ENCODE measurements at regions not wholly inside any gene's neighbourhood (a gene's known extent, or its start where the extent isn't known, plus 50 kb on each side); places are given as distances from the start of the nearest gene placed in this dataset.
"Not testable (repeated sequence)": the region's sequence is repeated elsewhere in the genome, so short reads cannot be mapped to it uniquely, and the experiment has no call there.

- intact Hi-C loops (cut with DNase I) = no loop called here
- no peak for DNase-seq (ENCODE audit: missing footprints)
- no peak for ATAC-seq
Observed at GRCh38 chr6:115060581-115060980, 717.8 kb upstream of the HS3ST5 start.

DNA sequence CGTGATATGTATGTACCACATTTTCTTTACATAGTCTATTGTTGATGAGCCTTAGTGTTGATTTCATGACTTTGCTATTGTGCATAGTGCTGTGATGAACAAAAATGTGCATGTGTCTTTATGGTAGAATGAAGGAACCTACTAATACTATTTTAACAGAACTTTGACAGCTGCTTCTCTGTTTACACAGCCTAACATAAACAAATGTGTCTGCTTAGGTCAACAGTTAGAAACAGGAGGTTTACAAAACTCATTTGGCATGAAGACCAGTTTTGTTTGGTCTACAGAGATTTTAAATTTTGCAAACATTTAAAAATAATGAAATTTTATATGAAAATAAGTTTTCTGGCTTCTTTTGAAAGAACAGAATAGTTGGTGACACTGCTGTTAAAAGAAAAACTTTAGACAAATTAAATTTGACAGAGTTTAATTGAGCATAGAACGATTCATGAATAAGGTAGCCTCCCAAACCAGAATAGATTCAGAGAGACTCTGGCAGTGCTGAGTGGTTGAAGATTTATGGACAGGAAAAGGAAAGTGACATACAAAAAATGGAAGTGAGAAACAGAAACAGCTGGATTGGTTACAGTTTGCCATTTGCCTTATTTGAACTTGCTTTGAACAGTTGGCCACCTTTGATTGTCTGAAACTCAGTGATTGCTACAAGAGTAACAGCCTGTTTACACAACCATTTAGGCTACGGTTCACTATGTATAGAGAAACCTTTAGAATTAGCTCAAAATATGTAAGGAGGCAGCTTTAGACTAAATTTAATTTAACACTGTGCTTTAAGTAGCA, 715.8 kb upstream of the HS3ST5 start:
- intact Hi-C loops (cut with DNase I) = no loop called here
- DNase-seq (ENCODE audit: missing footprints) (no peak), ATAC-seq (no peak)

GRCh38 chr6:115055579-115055978, 712.8 kb upstream of the HS3ST5 start:
- DNase-seq (ENCODE audit: missing footprints) (no peak), ATAC-seq (no peak)
- intact Hi-C loops (cut with DNase I) = no loop called here

DNA sequence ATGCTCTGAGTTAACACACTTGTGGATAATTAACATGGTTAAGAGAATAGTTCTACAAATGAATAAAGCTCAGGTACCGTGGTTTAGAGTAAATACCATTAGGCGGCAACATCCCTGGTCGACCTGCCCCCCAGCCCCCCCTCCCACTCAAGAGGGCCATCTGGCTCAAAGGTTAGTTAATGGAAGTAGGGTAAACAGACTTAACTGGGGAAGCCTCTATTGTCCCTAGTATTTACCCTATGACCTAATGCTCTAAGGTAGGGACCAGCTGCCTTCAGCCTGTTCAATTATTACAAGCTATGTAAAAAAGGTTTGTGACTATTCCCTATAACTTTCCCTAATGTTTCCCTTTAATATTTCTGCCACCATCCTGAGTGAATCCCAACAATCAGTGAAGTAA, 711.4 kb upstream of the HS3ST5 start:
- intact Hi-C loops (cut with DNase I); DNase-seq (ENCODE audit: missing footprints); ATAC-seq: not testable (repeated sequence)

- intact Hi-C loops (cut with DNase I) = no loop called here
- DNase-seq (ENCODE audit: missing footprints) (no peak), ATAC-seq (no peak)
Observed at GRCh38 chr6:115053169-115053860, 710.5 kb upstream of the HS3ST5 start.

DNA sequence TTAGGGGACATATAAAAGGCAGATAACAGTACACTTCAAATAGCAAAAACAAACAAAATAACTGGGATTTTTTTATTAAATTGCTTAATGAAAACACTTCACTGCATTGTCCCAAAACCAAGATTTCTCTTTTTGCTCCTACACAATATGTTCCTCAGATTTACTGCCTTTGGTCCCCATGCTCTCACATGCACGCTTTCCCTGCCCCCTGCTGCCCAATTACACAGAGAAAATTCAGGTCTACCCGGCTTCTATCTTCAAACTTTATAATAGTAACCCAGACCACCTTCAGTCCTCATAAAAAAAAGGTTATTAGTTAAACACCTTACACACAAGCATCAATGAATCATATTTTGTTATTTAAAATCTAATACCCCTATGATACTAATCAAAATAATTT, 673.8 kb upstream of the HS3ST5 start:
- DNase-seq (ENCODE audit: missing footprints) (no peak), ATAC-seq (no peak)
- intact Hi-C loops (cut with DNase I) = no loop called here

- ATAC-seq = no peak
- intact Hi-C loops (cut with DNase I) = no loop called here
Observed at GRCh38 chr6:115004982-115005381, 662.2 kb upstream of the HS3ST5 start.

GRCh38 chr6:115004204-115004603, 661.4 kb upstream of the HS3ST5 start:
- intact Hi-C loops (cut with DNase I) = no loop called here
- ATAC-seq (no peak), DNase-seq (ENCODE audit: missing footprints) (no peak)

More at GRCh38 chr6:115004982-115005381, 662.2 kb upstream of the HS3ST5 start:
- DNase-seq (ENCODE audit: missing footprints) = no peak

GRCh38 chr6:115001731-115002350, 659.0 kb upstream of the HS3ST5 start:
- ATAC-seq (no peak), DNase-seq (ENCODE audit: missing footprints) (no peak)
- intact Hi-C loops (cut with DNase I) = no loop called here

DNA sequence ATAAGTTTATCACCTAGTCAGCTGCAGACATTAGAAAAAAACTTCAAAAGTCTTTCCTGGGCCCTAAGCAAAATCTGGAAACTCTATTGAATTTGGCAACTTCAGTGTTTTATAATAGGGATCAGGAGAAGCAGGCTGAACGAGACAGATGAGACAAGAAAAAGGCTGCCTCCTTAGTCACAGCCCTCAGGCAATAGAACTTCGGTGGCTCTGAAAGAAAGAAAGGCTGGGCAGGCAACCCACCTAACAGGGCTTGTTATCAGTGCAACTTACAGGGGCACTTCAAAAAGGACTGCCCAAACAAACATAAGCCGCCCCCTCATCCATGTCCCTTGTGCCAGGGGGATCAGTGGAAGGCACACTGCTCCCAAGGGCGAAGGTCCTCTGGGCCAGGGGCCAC, 657.9 kb upstream of the HS3ST5 start:
- intact Hi-C loops (cut with DNase I) = no loop called here
- no peak for ATAC-seq
- no peak for DNase-seq (ENCODE audit: missing footprints)

- intact Hi-C loops (cut with DNase I) = no loop called here
- DNase-seq (ENCODE audit: missing footprints) (no peak), ATAC-seq (no peak)
Observed at GRCh38 chr6:114998492-114998891, 655.7 kb upstream of the HS3ST5 start.

DNA sequence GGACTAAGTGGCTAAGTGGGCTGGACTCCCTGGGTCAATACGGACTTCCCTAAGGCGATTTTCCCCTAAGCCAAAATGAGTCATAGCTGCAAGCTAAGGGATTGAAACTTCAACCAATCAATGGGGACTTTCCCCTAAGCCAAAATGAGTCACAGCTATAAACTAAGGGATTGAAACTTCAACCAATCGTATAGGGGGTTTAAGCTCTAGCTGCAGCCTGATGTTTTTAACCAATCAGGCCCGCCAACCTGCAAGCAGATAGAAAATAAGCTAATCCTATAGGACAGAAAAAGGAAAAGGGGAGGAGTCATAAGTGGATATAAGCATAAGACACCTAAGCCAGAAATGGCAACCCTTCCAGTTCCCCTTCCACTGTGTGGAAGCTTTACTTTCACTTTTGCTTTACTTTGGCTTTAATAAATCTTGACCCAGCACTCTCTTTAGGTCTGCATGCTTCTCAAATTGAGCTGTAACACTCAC, 655.0 kb upstream of the HS3ST5 start:
- DNase-seq (ENCODE audit: missing footprints) (no peak), ATAC-seq (no peak)
- intact Hi-C loops (cut with DNase I) = no loop called here

GRCh38 chr6:114995526-114995925, 652.7 kb upstream of the HS3ST5 start:
- intact Hi-C loops (cut with DNase I) = no loop called here

GRCh38 chr6:114989279-114989964, 646.6 kb upstream of the HS3ST5 start:
- DNase-seq (ENCODE audit: missing footprints) (no peak), ATAC-seq (no peak)
- intact Hi-C loops (cut with DNase I) = no loop called here

More at GRCh38 chr6:114995526-114995925, 652.7 kb upstream of the HS3ST5 start:
- no peak for ATAC-seq
- no peak for DNase-seq (ENCODE audit: missing footprints)

DNA sequence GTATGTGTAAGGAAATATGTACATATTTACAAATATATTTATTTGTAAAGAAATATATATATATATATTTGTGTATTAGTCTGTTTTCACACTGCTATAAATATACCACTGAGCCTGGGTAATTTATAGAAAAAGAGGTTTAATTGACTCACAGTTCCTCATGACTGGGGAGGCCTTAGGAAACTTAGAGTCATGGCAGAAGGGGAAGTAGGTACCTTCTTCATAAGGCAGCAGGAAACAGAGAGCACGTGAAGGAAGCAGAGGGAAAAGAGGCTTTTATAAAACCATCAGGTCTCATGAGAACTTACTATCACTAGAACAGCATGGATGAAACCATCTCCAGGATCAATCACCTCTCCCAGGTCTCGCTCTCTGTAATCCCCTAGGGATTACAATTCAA, 644.5 kb upstream of the HS3ST5 start:
- DNase-seq (ENCODE audit: missing footprints) = no peak
- intact Hi-C loops (cut with DNase I) = no loop called here
- ATAC-seq = no peak

GRCh38 chr6:114955363-114955762, 612.5 kb upstream of the HS3ST5 start:
- DNase-seq (ENCODE audit: missing footprints) (no peak), ATAC-seq (no peak)
- intact Hi-C loops (cut with DNase I) = no loop called here

DNA sequence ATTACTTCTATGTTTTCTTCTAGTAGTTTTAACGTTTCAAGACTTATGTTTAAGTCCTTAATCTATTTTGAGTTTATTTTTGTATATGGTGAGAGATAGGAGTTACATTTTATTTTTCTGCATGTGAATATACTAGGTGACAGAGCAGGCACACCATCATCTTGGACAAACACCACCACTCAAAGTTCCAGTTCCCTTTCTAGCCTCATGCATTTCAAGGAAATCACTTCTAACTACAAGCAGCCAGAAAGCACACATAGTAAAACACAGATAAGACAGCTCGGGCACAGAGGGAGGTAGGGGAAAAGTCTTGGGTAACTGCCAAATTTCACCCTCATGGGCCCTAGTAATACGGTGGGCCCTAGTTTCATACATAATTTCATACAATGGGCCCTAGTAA, 609.4 kb upstream of the HS3ST5 start:
- ATAC-seq (no peak), DNase-seq (ENCODE audit: missing footprints) (no peak)
- intact Hi-C loops (cut with DNase I) = no loop called here

DNA sequence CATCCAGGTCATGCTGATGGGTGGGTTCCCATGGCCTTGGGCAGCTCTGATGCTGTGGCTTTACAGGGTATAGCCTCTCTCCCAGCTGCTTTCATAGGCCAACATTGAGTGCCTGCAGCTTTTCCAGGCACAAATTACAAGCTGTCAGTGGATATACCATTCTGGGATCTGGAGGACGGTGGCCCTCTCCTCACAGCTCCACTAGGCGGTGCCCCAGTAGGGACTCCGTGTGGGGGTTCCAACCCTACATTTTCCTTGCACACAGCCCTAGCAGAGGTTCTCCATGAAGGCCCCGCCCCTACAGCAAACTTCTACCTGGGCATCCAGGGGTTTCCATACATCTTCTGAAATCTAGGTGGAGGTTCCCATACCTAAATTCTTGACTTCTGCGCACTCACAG, 602.6 kb upstream of the HS3ST5 start:
- DNase-seq (ENCODE audit: missing footprints) (no peak), ATAC-seq (no peak)
- intact Hi-C loops (cut with DNase I) = no loop called here

DNA sequence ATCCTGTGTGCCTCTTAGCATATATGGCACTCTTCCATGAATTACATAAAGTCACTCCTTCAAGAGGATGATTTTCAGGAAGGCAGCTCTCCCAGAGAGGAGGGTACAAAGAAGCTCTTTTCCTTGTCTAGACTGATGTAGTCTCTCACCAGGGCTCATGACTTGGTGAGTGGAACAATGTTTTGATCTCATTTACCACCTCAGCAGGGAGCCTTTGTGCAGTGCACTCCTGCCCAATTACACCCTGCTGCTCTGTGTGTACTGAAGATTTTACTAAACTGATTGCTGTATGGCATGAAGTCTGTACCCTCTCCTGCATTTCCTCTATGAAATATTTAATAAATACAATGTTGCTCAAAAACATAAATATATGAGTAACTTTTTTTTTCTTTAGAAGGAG, 598.3 kb upstream of the HS3ST5 start:
- no peak for DNase-seq (ENCODE audit: missing footprints)
- ATAC-seq = no peak
- intact Hi-C loops (cut with DNase I) = no loop called here
